ENCODE measurements at regions not wholly inside any gene's neighbourhood (a gene's known extent, or its start where the extent isn't known, plus 50 kb on each side); places are given as distances from the start of the nearest gene placed in this dataset.

DNA sequence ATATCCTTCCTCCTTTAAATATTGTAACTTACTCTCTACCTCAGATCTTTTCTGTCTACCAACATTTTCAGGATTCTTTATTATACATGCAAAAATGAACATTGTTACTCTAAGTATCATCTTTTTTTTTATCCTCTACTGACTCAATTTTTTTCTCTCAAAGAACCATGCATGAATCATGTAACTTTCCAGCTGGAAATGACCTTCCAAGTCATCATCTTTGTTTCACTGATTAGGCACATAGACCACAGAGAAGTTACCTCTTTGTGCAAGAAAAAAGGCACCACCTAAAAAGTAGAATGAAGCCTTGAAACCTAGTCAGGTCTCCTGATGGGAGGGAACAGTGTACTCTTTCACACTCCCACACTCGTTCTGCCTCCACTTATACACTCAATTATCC is 234.9 kb downstream of the HGF start:
- H2AFZ ChIP-seq (ENCODE audit: low read length) = no peak overlapping the region

DNA sequence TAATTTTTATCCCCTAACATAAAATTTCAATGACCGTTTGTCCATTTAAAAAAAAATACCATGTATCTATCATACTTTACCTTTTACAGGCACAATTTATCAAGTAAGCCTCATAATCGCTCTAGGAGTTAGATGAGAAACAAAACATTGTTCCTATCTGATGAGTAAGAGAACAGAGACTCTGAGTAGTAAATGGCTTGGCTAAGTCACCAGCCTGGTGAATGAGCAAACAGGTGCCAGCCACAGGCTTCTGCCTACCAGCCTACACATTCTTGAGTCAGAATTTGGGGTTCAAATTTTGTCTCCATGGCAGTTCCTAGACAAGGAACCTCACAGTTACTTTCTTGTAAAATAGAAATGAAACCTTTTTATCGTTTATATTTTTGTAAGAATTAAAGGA is 235.4 kb downstream of the HGF start:
- no peak overlapping the region for H3K4me2 ChIP-seq (ENCODE audit: low read depth, low read length, poor library complexity, severe bottlenecking)
- no peaks in the 10 kb centered on the region for H3K4me1 ChIP-seq (ENCODE audit: insufficient read depth, low read length, poor library complexity, severe bottlenecking)
- no peaks in the 10 kb centered on the region for H3K79me2 ChIP-seq (ENCODE audit: insufficient read depth, low read length)
- no peaks in the 10 kb centered on the region for H3K9me2 ChIP-seq (replicated peaks; ENCODE audit: low read depth, low read length)
- no peak overlapping the region for H3K9ac ChIP-seq (ENCODE audit: low read depth, low read length, poor library complexity, severe bottlenecking)
- TF ChIP-seq, protein P1, sequence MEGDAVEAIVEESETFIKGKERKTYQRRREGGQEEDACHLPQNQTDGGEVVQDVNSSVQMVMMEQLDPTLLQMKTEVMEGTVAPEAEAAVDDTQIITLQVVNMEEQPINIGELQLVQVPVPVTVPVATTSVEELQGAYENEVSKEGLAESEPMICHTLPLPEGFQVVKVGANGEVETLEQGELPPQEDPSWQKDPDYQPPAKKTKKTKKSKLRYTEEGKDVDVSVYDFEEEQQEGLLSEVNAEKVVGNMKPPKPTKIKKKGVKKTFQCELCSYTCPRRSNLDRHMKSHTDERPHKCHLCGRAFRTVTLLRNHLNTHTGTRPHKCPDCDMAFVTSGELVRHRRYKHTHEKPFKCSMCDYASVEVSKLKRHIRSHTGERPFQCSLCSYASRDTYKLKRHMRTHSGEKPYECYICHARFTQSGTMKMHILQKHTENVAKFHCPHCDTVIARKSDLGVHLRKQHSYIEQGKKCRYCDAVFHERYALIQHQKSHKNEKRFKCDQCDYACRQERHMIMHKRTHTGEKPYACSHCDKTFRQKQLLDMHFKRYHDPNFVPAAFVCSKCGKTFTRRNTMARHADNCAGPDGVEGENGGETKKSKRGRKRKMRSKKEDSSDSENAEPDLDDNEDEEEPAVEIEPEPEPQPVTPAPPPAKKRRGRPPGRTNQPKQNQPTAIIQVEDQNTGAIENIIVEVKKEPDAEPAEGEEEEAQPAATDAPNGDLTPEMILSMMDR (conservative IDR thresholded peaks at IDR 0.05; ENCODE audit: low read length) = no peak
- TF ChIP-seq EZH2phosphoT487 (IDR thresholded peaks at IDR 0.05; ENCODE audit: borderline replicate concordance) = no peak
- no peaks in the 10 kb centered on the region for H4K20me1 ChIP-seq (ENCODE audit: insufficient read depth, low read length, poor library complexity, severe bottlenecking)
- H3K4me3 ChIP-seq (ENCODE audit: low read length, poor library complexity, severe bottlenecking) = no peak overlapping the region
- H3K27me3 ChIP-seq (ENCODE audit: insufficient read depth, low read length, poor library complexity, severe bottlenecking) = no peaks in the 10 kb centered on the region
- no peaks in the 10 kb centered on the region for H3F3A ChIP-seq (ENCODE audit: low read depth)
- H2AFZ ChIP-seq (ENCODE audit: low read length) = no peak overlapping the region
- H3K9me3 ChIP-seq (ENCODE audit: insufficient read depth, low read depth, low read length) = no peaks in the 10 kb centered on the region
- H3K36me3 ChIP-seq (ENCODE audit: insufficient read depth, low read length) = no peaks in the 10 kb centered on the region

More for the DNA sequence above, 234.9 kb downstream of the HGF start:
- Histone ChIP-seq H3K36me3 (ENCODE audit: insufficient read depth, low read length) (no peaks in the 10 kb centered on the region), H3F3A (ENCODE audit: low read depth) (no peaks in the 10 kb centered on the region), H3K79me2 (ENCODE audit: insufficient read depth, low read length) (no peaks in the 10 kb centered on the region), H3K4me3 (ENCODE audit: low read length, poor library complexity, severe bottlenecking) (no peak overlapping the region), H3K4me1 (ENCODE audit: insufficient read depth, low read length, poor library complexity, severe bottlenecking) (no peaks in the 10 kb centered on the region), H3K9ac (ENCODE audit: low read depth, low read length, poor library complexity, severe bottlenecking) (no peak overlapping the region), H3K27me3 (ENCODE audit: insufficient read depth, low read length, poor library complexity, severe bottlenecking) (no peaks in the 10 kb centered on the region), H3K4me2 (ENCODE audit: low read depth, low read length, poor library complexity, severe bottlenecking) (no peak overlapping the region), H4K20me1 (ENCODE audit: insufficient read depth, low read length, poor library complexity, severe bottlenecking) (no peaks in the 10 kb centered on the region), H3K9me2 (replicated peaks; ENCODE audit: low read depth, low read length) (no peaks in the 10 kb centered on the region), H3K9me3 (ENCODE audit: insufficient read depth, low read depth, low read length) (no peaks in the 10 kb centered on the region)
- TF ChIP-seq, protein P1 (conservative IDR thresholded peaks at IDR 0.05; ENCODE audit: low read length) = no peak
- no peak for TF ChIP-seq EZH2phosphoT487 (IDR thresholded peaks at IDR 0.05; ENCODE audit: borderline replicate concordance)

DNA sequence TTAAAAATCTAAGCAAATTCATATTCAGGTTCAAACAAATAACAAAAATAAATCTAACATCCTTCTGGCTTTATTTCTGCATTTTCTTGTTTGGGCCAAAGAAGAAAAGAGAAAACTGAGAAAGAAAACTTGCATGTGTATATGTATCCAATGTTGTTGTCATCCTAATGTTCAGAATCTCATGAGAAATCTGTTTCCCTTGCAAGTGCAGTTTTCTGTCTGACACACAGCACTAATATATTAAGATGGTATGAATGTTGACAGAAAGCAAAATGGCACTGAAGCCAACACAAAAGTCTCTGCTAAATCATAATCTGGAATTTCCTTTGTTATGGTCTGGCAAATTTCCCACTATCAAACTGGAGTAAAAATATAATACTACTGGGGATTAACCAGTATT is 235.9 kb downstream of the HGF start:
- Histone ChIP-seq H3K27me3 (ENCODE audit: insufficient read depth, low read length, poor library complexity, severe bottlenecking) (no peaks in the 10 kb centered on the region), H4K20me1 (ENCODE audit: insufficient read depth, low read length, poor library complexity, severe bottlenecking) (no peaks in the 10 kb centered on the region), H3F3A (ENCODE audit: low read depth) (no peaks in the 10 kb centered on the region), H3K79me2 (ENCODE audit: insufficient read depth, low read length) (no peaks in the 10 kb centered on the region), H3K4me3 (ENCODE audit: low read length, poor library complexity, severe bottlenecking) (no peak overlapping the region), H3K36me3 (ENCODE audit: insufficient read depth, low read length) (no peaks in the 10 kb centered on the region), H3K9me2 (replicated peaks; ENCODE audit: low read depth, low read length) (no peaks in the 10 kb centered on the region), H3K4me2 (ENCODE audit: low read depth, low read length, poor library complexity, severe bottlenecking) (no peak overlapping the region), H2AFZ (ENCODE audit: low read length) (no peak overlapping the region), H3K4me1 (ENCODE audit: insufficient read depth, low read length, poor library complexity, severe bottlenecking) (no peaks in the 10 kb centered on the region), H3K9me3 (ENCODE audit: insufficient read depth, low read depth, low read length) (no peaks in the 10 kb centered on the region), H3K9ac (ENCODE audit: low read depth, low read length, poor library complexity, severe bottlenecking) (no peak overlapping the region)
- TF ChIP-seq EZH2phosphoT487 (IDR thresholded peaks at IDR 0.05; ENCODE audit: borderline replicate concordance) = no peak
- TF ChIP-seq, protein P1 (conservative IDR thresholded peaks at IDR 0.05; ENCODE audit: low read length) = no peak
